Activated naive CD4-positive, alpha-beta T cell treated with anti-CD3 and anti-CD28 coated beads for 36 hours (primary cell): ENCODE measurements at regions not wholly inside any gene's neighbourhood (a gene's known extent, or its start where the extent isn't known, plus 50 kb on each side); places are given as distances from the start of the nearest gene placed in this dataset.
"Not testable (repeated sequence)": the region's sequence is repeated elsewhere in the genome, so short reads cannot be mapped to it uniquely, and the experiment has no call there.

ENCODE experiments used
- CTCF ChIA-PET: fragments of 350-600 bp; sonication (Branson Sonifier 250); formaldehyde crosslinking; loops from one replicate; lab custom pipeline; 2021; ENCODE audit warnings: antibody characterized with exemption; lab: Charles Lee
- DNase-seq: peaks from one replicate; pipeline ENCODE4 v3.0.0-alpha.2; 2020
- H3K27ac Mint-ChIP-seq: one replicate; pipeline ENCODE4 v1.8.0; 2021; ENCODE audit warnings: mild to moderate bottlenecking, mixed read lengths
- H3K27me3 Mint-ChIP-seq: one replicate; pipeline ENCODE4 v1.8.0; 2021; ENCODE audit warnings: low read depth, mixed read lengths
- H3K36me3 Mint-ChIP-seq: one replicate; pipeline ENCODE4 v1.8.0; 2021; ENCODE audit warnings: low read depth, mixed read lengths
- H3K4me1 Mint-ChIP-seq: one replicate; pipeline ENCODE4 v1.8.0; 2021; ENCODE audit warnings: low read depth, mixed read lengths
- H3K4me3 Mint-ChIP-seq: one replicate; pipeline ENCODE4 v1.8.0; 2021; ENCODE audit warnings: mild to moderate bottlenecking, moderate library complexity, mixed read lengths
- H3K9me3 Mint-ChIP-seq: one replicate; pipeline ENCODE4 v1.8.0; 2021; ENCODE audit warnings: mixed read lengths
- intact Hi-C: fragments of 100-400 bp; cut with micrococcal nuclease; formaldehyde crosslinking; loops from one replicate; pipeline ENCODE4 v1.15.1; 2023

DNA sequence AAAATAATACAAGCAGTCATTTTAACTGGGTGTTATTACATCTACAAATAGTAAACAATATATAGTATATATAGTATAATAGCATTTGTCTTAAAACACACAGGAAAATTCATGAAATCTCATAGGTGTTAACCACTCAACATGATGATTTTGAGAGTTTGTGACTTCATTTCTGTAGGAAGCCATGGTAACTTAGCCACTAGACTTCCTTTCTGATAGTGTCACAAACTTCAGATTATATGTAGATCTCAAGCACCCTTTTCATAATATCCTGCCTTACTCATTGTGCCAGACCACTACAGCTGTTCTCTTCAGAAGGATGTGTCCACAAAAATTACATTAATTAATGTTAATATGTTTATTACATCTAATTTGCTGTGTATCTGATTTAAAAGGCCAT is 1250.6 kb downstream of the ADGRL3 start:
- intact Hi-C loops, result no loop called here
- Mint-ChIP-seq H3K27ac (no peak overlapping the region), H3K27me3 (no peaks in the 10 kb centered on the region), H3K9me3 (peaks cover 1% of the 10 kb centered on the region), H3K4me1 (no peaks in the 10 kb centered on the region), H3K36me3 (no peaks in the 10 kb centered on the region), H3K4me3 (no peak overlapping the region)
- CTCF ChIA-PET, result no interaction called here
- DNase-seq, result no peak

DNA sequence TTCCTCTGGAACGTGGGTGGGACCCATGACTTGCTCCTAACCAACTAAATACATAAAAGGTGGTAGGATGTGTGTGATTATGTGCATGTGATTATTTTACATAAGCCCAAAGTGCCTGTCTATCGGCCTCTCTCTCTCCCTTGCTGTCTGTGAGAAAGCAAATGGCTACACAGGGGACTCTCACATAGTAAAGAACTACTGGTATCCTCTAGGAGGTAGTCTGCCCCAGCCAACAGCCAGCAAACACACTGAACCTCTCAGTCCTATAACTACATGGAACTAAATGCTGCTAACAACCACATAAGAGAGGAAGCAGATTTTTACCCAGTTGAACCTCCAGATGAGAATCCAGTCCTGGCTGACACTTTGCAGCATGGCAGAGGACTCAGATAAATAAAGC is 1249.4 kb downstream of the ADGRL3 start:
- Mint-ChIP-seq H3K4me1 (no peaks in the 10 kb centered on the region), H3K4me3 (no peak overlapping the region), H3K9me3 (peaks cover 1% of the 10 kb centered on the region), H3K27me3 (no peaks in the 10 kb centered on the region), H3K27ac (no peak overlapping the region), H3K36me3 (no peaks in the 10 kb centered on the region)
- intact Hi-C loops, result no loop called here
- DNase-seq, result no peak
- CTCF ChIA-PET, result no interaction called here

- H3K4me1 Mint-ChIP-seq, result no peaks in the 10 kb centered on the region
- intact Hi-C loops, result no loop called here
- no peak for DNase-seq
- H3K36me3 Mint-ChIP-seq, result no peaks in the 10 kb centered on the region
- CTCF ChIA-PET, result no interaction called here
- H3K4me3 Mint-ChIP-seq, result no peak overlapping the region
- H3K27me3 Mint-ChIP-seq, result no peaks in the 10 kb centered on the region
- peaks cover 1% of the 10 kb centered on the region for H3K9me3 Mint-ChIP-seq
- H3K27ac Mint-ChIP-seq, result no peak overlapping the region
These were observed 1248.8 kb downstream of the ADGRL3 start for GRCh38 chr4:62448911-62449310.

DNA sequence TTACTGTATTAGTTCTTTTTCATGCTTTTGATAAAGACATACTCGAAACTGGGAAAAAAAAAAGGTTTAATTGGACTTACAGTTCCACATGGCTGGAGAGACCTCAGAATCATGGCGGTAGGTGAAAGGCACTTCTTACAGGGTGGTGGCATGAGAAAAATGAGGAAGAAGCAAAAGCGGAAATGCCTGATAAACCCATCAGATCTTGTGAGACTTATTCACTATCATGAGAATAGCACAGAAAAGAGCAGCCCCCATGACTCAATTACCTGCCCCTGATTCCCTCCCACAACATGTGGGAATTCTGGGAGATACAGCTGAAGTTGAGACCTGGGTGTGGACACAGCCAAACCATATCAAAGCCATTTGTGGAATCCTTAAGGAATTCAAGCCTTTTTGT is 1238.9 kb downstream of the ADGRL3 start:
- no peaks in the 10 kb centered on the region for H3K27me3 Mint-ChIP-seq
- no peaks in the 10 kb centered on the region for H3K36me3 Mint-ChIP-seq
- CTCF ChIA-PET, result no interaction called here
- intact Hi-C loops, result no loop called here
- DNase-seq, result no peak
- H3K9me3 Mint-ChIP-seq, result peaks cover 30% of the 10 kb centered on the region
- H3K4me1 Mint-ChIP-seq, result no peaks in the 10 kb centered on the region
- no peak overlapping the region for H3K27ac Mint-ChIP-seq
- H3K4me3 Mint-ChIP-seq, result no peak overlapping the region

DNA sequence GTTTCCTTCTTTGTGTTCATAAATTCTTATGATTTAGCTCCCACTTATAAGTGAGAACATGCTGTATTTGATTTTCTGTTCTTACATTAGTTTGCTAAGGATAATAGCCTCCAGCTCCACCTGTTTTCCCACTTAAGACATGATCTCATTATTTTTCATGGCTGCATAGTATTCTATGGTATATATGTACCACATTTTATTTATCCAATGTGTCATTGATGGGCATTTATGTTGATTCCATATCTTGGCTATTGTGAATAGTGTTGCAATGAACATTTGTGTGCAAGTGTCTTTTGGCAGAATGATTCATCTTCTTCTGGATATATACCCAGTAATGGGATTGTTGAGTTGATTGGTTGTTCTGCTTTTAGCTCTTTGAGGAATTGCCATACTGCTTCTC is 1234.8 kb downstream of the ADGRL3 start:
- H3K4me3 Mint-ChIP-seq, result no peak overlapping the region
- intact Hi-C loops, result no loop called here
- H3K27me3 Mint-ChIP-seq, result no peaks in the 10 kb centered on the region
- H3K9me3 Mint-ChIP-seq, result peaks cover 25% of the 10 kb centered on the region
- H3K27ac Mint-ChIP-seq, result no peak overlapping the region
- CTCF ChIA-PET, result no interaction called here
- no peaks in the 10 kb centered on the region for H3K36me3 Mint-ChIP-seq
- no peak for DNase-seq
- H3K4me1 Mint-ChIP-seq, result no peaks in the 10 kb centered on the region

DNA sequence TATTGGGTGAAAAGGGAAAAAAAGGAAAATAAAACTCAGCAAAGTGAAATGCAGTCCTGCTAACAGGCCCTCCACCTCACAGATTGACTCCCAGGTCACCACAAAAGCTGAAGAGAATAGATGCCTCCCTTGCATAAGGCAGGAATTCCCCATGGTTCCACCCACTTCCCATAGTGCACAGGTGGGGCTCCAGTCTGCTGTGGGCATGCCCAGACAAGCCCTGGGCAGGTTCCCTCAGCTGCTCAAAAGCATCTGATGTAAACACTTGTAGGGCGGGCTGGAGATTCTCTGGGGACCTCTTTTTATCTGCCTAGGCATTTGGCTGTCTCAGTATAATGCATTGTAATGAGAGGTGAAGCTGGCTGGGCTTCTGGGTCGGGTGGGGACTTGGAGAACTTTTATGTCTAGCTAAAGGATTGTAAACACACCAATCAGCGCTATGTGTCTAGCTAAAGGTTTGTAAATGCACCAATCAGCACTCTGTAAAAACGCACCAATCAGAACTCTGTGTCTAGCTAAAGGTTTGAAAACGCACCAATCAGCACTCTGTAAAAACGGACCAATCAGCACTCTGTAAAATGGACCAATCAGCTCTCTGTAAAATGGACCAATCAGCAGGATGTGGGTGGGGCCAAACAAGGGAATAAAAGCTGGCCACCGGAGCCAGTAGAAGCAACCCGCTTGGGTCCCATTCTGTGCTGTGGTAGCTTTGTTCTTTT is 1231.5 kb downstream of the ADGRL3 start:
- H3K4me3 Mint-ChIP-seq, H3K27me3 Mint-ChIP-seq, intact Hi-C loops, H3K36me3 Mint-ChIP-seq, H3K27ac Mint-ChIP-seq, CTCF ChIA-PET, DNase-seq, H3K4me1 Mint-ChIP-seq: not testable (repeated sequence)
- H3K9me3 Mint-ChIP-seq, result peaks cover 20% of the 10 kb centered on the region

- Mint-ChIP-seq H3K4me3 (no peak overlapping the region), H3K27me3 (no peaks in the 10 kb centered on the region), H3K27ac (no peak overlapping the region), H3K9me3 (peaks cover 5% of the 10 kb centered on the region), H3K4me1 (no peaks in the 10 kb centered on the region), H3K36me3 (no peaks in the 10 kb centered on the region)
- intact Hi-C loops, result no loop called here
- no peak for DNase-seq
- CTCF ChIA-PET, result no interaction called here
These were observed 1229.2 kb downstream of the ADGRL3 start for GRCh38 chr4:62429297-62429696.

GRCh38 chr4:62415256-62415655 is 1215.1 kb downstream of the ADGRL3 start:
- no peaks in the 10 kb centered on the region for H3K4me1 Mint-ChIP-seq
- intact Hi-C loops, result no loop called here
- no peaks in the 10 kb centered on the region for H3K36me3 Mint-ChIP-seq
- no peaks in the 10 kb centered on the region for H3K27me3 Mint-ChIP-seq
- H3K4me3 Mint-ChIP-seq, result no peak overlapping the region
- CTCF ChIA-PET, result no interaction called here
- peaks cover 10% of the 10 kb centered on the region for H3K9me3 Mint-ChIP-seq
- H3K27ac Mint-ChIP-seq, result no peak overlapping the region
- DNase-seq, result no peak

- Mint-ChIP-seq H3K4me3 (no peak overlapping the region), H3K36me3 (no peaks in the 10 kb centered on the region), H3K27me3 (no peaks in the 10 kb centered on the region), H3K4me1 (no peaks in the 10 kb centered on the region), H3K27ac (no peak overlapping the region), H3K9me3 (peaks cover 10% of the 10 kb centered on the region)
- DNase-seq, result no peak
- CTCF ChIA-PET, result no interaction called here
- intact Hi-C loops, result no loop called here
These were observed 1214.4 kb downstream of the ADGRL3 start for GRCh38 chr4:62414563-62414962.

DNA sequence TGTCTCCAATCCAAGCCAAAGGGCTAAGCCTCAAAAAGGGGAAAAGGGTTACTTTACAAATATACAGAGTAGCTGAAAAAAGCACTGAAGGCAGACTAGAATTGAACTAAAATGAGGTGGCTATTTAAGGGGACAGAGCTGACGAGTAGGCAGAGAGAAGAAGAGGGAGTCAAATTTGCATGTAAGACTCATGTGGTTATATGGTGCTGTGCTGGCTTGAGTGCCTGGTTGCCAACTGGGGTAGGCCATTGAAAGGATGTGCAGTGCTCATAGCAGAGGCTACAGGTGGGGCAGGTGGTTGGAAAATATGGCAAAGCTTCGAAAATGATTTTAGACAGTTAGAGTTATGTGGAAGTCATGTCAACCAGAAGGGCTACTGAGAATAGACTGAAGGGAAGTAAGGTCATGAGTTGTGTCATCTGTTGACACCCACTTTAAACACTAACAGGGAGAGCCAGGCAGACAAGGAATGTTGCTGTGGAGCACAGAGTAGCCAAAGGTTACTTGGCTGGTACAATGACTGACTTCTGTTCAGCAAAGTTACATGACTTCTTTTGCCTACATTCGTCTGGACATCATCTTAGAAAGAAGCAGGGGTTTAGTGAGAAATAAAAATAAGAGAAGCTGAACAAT is 1210.4 kb downstream of the ADGRL3 start:
- H3K36me3 Mint-ChIP-seq, result no peaks in the 10 kb centered on the region
- intact Hi-C loops, result no loop called here
- peaks cover 6% of the 10 kb centered on the region for H3K9me3 Mint-ChIP-seq
- H3K27ac Mint-ChIP-seq, result no peak overlapping the region
- CTCF ChIA-PET, result no interaction called here
- no peaks in the 10 kb centered on the region for H3K27me3 Mint-ChIP-seq
- no peak overlapping the region for H3K4me3 Mint-ChIP-seq
- DNase-seq, result no peak
- no peaks in the 10 kb centered on the region for H3K4me1 Mint-ChIP-seq

- no peaks in the 10 kb centered on the region for H3K4me1 Mint-ChIP-seq
- H3K36me3 Mint-ChIP-seq, result no peaks in the 10 kb centered on the region
- CTCF ChIA-PET, result no interaction called here
- no peaks in the 10 kb centered on the region for H3K27me3 Mint-ChIP-seq
- no peak overlapping the region for H3K4me3 Mint-ChIP-seq
- H3K9me3 Mint-ChIP-seq, result peaks cover 6% of the 10 kb centered on the region
- DNase-seq, result no peak
- intact Hi-C loops, result no loop called here
- no peak overlapping the region for H3K27ac Mint-ChIP-seq
These were observed 1208.3 kb downstream of the ADGRL3 start for GRCh38 chr4:62408454-62408853.

DNA sequence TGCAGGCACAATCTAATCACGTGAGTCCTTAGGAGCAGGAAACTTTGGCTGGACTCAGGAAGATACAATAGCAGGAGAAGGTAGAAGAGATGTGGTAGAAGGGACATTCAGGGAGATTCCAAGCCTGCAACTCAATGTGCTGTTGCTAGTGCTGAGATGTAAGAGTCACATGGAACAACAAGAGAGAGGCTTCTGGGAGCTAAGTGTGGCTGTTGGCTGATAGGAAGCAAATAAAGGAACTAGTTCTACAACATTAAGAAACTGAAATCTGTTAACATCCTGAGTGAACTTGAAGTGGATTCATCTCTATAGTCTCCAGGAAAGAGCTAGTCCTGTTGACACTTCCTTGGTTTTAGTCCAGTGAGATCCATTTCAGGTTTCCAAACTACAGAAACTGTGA is 1207.4 kb downstream of the ADGRL3 start:
- CTCF ChIA-PET, result no interaction called here
- H3K4me3 Mint-ChIP-seq, result no peak overlapping the region
- intact Hi-C loops, result no loop called here
- H3K9me3 Mint-ChIP-seq, result peaks cover 6% of the 10 kb centered on the region
- DNase-seq, result no peak
- no peak overlapping the region for H3K27ac Mint-ChIP-seq
- no peaks in the 10 kb centered on the region for H3K27me3 Mint-ChIP-seq
- H3K4me1 Mint-ChIP-seq, result no peaks in the 10 kb centered on the region
- no peaks in the 10 kb centered on the region for H3K36me3 Mint-ChIP-seq

- intact Hi-C loops, result no loop called here
- Mint-ChIP-seq H3K27ac (no peak overlapping the region), H3K4me1 (no peaks in the 10 kb centered on the region), H3K36me3 (no peaks in the 10 kb centered on the region), H3K9me3 (peaks cover 8% of the 10 kb centered on the region), H3K27me3 (no peaks in the 10 kb centered on the region), H3K4me3 (no peak overlapping the region)
- CTCF ChIA-PET, result no interaction called here
- no peak for DNase-seq
These were observed 1202.1 kb downstream of the ADGRL3 start for GRCh38 chr4:62402088-62402806.
